ENCODE measurements at regions not wholly inside any gene's neighbourhood (a gene's known extent, or its start where the extent isn't known, plus 50 kb on each side); places are given as distances from the start of the nearest gene placed in this dataset.

GRCh38 chr2:37527361-37527760 is 144.1 kb downstream of the CDC42EP3 start:
- no peaks in the 10 kb centered on the region for H3K4me1 Mint-ChIP-seq (ENCODE audit: low read depth)
- TF ChIP-seq CTCF (IDR thresholded peaks at IDR 0.05): no peak
- intact Hi-C loops (cut with micrococcal nuclease): no loop called here
- ATAC-seq (no peak), DNase-seq (no peak)
- no peaks in the 10 kb centered on the region for H3K27me3 Mint-ChIP-seq
- POLR2A ChIA-PET: no interaction called here
- CTCF ChIA-PET: interaction anchor here (1.4 kb wide), 1 partner anchor 305 kb away, joined by 3 read pairs; no protein-coding TSS in a partner anchor
- no peak overlapping the region for H3K4me3 Mint-ChIP-seq
- H3K27ac Mint-ChIP-seq: no peak overlapping the region
- no peaks in the 10 kb centered on the region for H3K9me3 Mint-ChIP-seq
- no peaks in the 10 kb centered on the region for H3K36me3 Mint-ChIP-seq (ENCODE audit: low read depth)

DNA sequence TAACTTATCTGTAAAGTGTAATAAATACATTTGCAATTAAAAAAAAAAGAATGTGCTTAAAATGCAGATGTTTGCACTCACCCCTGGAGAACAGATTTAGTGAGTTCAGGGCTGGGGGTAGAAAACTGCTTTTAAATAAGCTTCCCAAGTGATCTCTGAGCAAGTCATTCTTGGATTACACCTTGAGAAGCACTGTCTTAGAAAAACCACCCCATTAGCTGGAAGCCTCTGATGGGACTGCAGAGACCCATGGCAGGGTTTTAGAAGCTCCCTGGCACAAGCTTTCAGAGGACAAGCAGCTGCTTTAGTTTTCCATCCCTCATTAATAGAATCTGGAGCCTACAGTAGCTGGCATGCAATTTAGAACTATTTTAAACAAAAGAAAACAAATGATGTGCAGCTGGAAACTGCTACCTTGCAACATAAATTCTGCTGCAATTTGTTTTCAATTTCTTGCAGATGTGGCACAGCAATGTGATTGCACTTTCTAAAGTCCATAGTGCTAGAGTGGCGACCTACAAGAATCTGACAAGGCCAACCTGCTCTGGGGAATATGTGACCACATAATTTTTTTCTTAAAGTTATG is 141.5 kb downstream of the CDC42EP3 start:
- intact Hi-C loops (cut with micrococcal nuclease): no loop called here
- no peaks in the 10 kb centered on the region for H3K36me3 Mint-ChIP-seq (ENCODE audit: low read depth)
- no peaks in the 10 kb centered on the region for H3K9me3 Mint-ChIP-seq
- no peak overlapping the region for H3K4me3 Mint-ChIP-seq
- no peak for ATAC-seq
- H3K4me1 Mint-ChIP-seq (ENCODE audit: low read depth): no peaks in the 10 kb centered on the region
- H3K27me3 Mint-ChIP-seq: no peaks in the 10 kb centered on the region
- no peak overlapping the region for H3K27ac Mint-ChIP-seq
- no peak for TF ChIP-seq CTCF (IDR thresholded peaks at IDR 0.05)
- CTCF ChIA-PET: interaction anchor here (1.2 to 1.6 kb wide), 3 partner anchors 9 to 347 kb away, joined by 4 to 6 read pairs (median 4); no protein-coding TSS in a partner anchor
- DNase-seq: no peak
- POLR2A ChIA-PET: interaction anchor here (0.8 to 0.9 kb wide), 3 partner anchors 17 to 141 kb away, joined by 3 read pairs; partner anchors contain the start of gene CDC42EP3

DNA sequence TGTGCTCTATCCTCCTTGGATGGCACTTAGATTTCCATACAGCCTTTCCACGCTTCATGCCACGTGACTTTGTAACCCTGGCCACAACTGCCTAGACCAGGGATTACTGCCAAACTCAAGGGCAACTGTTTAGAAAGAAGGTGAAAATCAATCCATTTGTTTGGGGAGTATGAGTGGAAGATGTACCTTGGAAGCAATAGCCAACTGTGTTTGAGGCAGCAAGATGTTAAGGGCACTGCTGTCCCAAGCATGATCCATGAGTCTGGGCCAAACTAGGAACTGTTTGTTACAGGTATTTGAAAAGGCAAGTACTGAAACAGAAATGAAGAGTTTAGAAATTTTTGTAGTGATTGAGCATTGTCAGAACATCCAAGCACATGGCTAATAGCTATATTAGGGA is 138.9 kb downstream of the CDC42EP3 start:
- DNase-seq (no peak), ATAC-seq (no peak)
- no peak for TF ChIP-seq CTCF (IDR thresholded peaks at IDR 0.05)
- no peaks in the 10 kb centered on the region for H3K4me1 Mint-ChIP-seq (ENCODE audit: low read depth)
- ChIA-PET CTCF (interaction anchor here (1.0 kb wide), 1 partner anchor 301 kb away, joined by 3 read pairs; no protein-coding TSS in a partner anchor), POLR2A (no interaction called here)
- H3K9me3 Mint-ChIP-seq: no peaks in the 10 kb centered on the region
- intact Hi-C loops (cut with micrococcal nuclease): no loop called here
- H3K36me3 Mint-ChIP-seq (ENCODE audit: low read depth): no peaks in the 10 kb centered on the region
- no peaks in the 10 kb centered on the region for H3K27me3 Mint-ChIP-seq
- no peak overlapping the region for H3K4me3 Mint-ChIP-seq
- no peak overlapping the region for H3K27ac Mint-ChIP-seq

GRCh38 chr2:37537316-37537715 is 134.1 kb downstream of the CDC42EP3 start:
- CTCF ChIA-PET: interaction anchor here (0.9 to 1.5 kb wide), 6 partner anchors 8 to 368 kb away, joined by 3 to 7 read pairs (median 3); no protein-coding TSS in a partner anchor

More at GRCh38 chr2:37537316-37537715, 134.1 kb downstream of the CDC42EP3 start:
- H3K9me3 Mint-ChIP-seq: no peaks in the 10 kb centered on the region
- no peak overlapping the region for H3K4me3 Mint-ChIP-seq
- DNase-seq (no peak), ATAC-seq (no peak)
- intact Hi-C loops (cut with micrococcal nuclease): no loop called here
- no peak for TF ChIP-seq CTCF (IDR thresholded peaks at IDR 0.05)
- POLR2A ChIA-PET: interaction anchor here (1.0 kb wide), 1 partner anchor 46 kb away, joined by 3 read pairs; no protein-coding TSS in a partner anchor
- H3K4me1 Mint-ChIP-seq (ENCODE audit: low read depth): no peaks in the 10 kb centered on the region
- H3K27ac Mint-ChIP-seq: no peak overlapping the region
- H3K27me3 Mint-ChIP-seq: no peaks in the 10 kb centered on the region
- no peaks in the 10 kb centered on the region for H3K36me3 Mint-ChIP-seq (ENCODE audit: low read depth)
